ENCODE measurements at regions not wholly inside any gene's neighbourhood (a gene's known extent, or its start where the extent isn't known, plus 50 kb on each side); places are given as distances from the start of the nearest gene placed in this dataset.
"Not testable (repeated sequence)": the region's sequence is repeated elsewhere in the genome, so short reads cannot be mapped to it uniquely, and the experiment has no call there.

GRCh38 chr19:13652810-13653590, 111.3 kb upstream of the MRI1 start:
- no peak for DNase-seq

GRCh38 chr19:13646758-13647157, 117.6 kb upstream of the MRI1 start:
- DNase-seq, result peak; percentile 24

- no peak for DNase-seq
Observed at GRCh38 chr19:13644645-13645044, 119.7 kb upstream of the MRI1 start.

GRCh38 chr19:13640611-13641010, 123.7 kb upstream of the MRI1 start:
- DNase-seq, result peak; percentile 23

- no peak for DNase-seq
Observed at GRCh38 chr19:13639342-13639929, 124.9 kb upstream of the MRI1 start.

GRCh38 chr19:13637664-13638063, 126.7 kb upstream of the MRI1 start:
- DNase-seq, result no peak

GRCh38 chr19:13634658-13635057, 128.4 kb upstream of the CACNA1A start:
- no peak for DNase-seq

GRCh38 chr19:13633522-13633922, 127.2 kb upstream of the CACNA1A start:
- DNase-seq, result no peak

GRCh38 chr19:13633109-13633508, 126.8 kb upstream of the CACNA1A start:
- DNase-seq, result peak; percentile 97

GRCh38 chr19:13632164-13632563, 125.9 kb upstream of the CACNA1A start:
- not testable (repeated sequence) for DNase-seq

- DNase-seq, result no peak
Observed at GRCh38 chr19:13629687-13630357, 123.5 kb upstream of the CACNA1A start.

- no peak for DNase-seq
Observed at GRCh38 chr19:13627531-13627930, 121.3 kb upstream of the CACNA1A start.

- DNase-seq, result peak; percentile 57
Observed at GRCh38 chr19:13623716-13624710, 117.7 kb upstream of the CACNA1A start.

GRCh38 chr19:13622766-13623715, 116.8 kb upstream of the CACNA1A start:
- DNase-seq, result no peak

GRCh38 chr19:13621413-13621812, 115.1 kb upstream of the CACNA1A start:
- DNase-seq, result peak; percentile 50

GRCh38 chr19:13619203-13619632, 112.9 kb upstream of the CACNA1A start:
- no peak for DNase-seq

- DNase-seq, result peak; percentile 61
Observed at GRCh38 chr19:13615890-13616289, 109.6 kb upstream of the CACNA1A start.

- DNase-seq, result peak; percentile 86
Observed at GRCh38 chr19:13613447-13613846, 107.2 kb upstream of the CACNA1A start.

- DNase-seq, result no peak
Observed at GRCh38 chr19:13611596-13611995, 105.3 kb upstream of the CACNA1A start.

GRCh38 chr19:13610039-13610691, 103.9 kb upstream of the CACNA1A start:
- peak; percentile 99 for DNase-seq

- DNase-seq, result no peak
Observed at GRCh38 chr19:13606156-13606555, 99.9 kb upstream of the CACNA1A start.

Measured in NCI-H345 (cell line).